Endothelial cell of umbilical vein (primary cell): ENCODE measurements at regions not wholly inside any gene's neighbourhood (a gene's known extent, or its start where the extent isn't known, plus 50 kb on each side); places are given as distances from the start of the nearest gene placed in this dataset.

Experiments used
- BruUV-seq: library from RNA; stranded (reverse); fragments of 400-500 nt; replicated peaks from 2 replicates; lab custom pipeline; 2021; lab: Mats Ljungman, UMichigan
- CTCF ChIA-PET: fragments of 300-600, 350-600 bp; sonication (Branson Sonifier 250); formaldehyde crosslinking; loops from one replicate; lab custom pipeline; 2021; ENCODE audit warnings: antibody characterized with exemption, inconsistent platforms; lab: Charles Lee
- POLR2A ChIA-PET: fragments of 300-600, 350-600 bp; sonication (Branson Sonifier 250); formaldehyde crosslinking; loops from one replicate; lab custom pipeline; 2021; ENCODE audit warnings: antibody characterized with exemption, inconsistent platforms; lab: Charles Lee
- DNase-seq: peaks from one replicate; pipeline ENCODE4 v3.0.0-alpha.2; 2011; ENCODE audit warnings: low read depth, low spot score
- FAIRE-seq: peaks from 2 replicates; lab custom pipeline; 2011; peaks lifted over from hg19 to GRCh38; lab: Jason Lieb, UNC
- H2AFZ ChIP-seq: 2 replicates; pipeline ENCODE4 v1.6.0; 2012; ENCODE audit warnings: low read depth, low read length, control low read depth, inconsistent platforms
- H3K27ac ChIP-seq: 2 replicates; pipeline ENCODE4 v1.5.1; 2011; ENCODE audit warnings: low read depth, mild to moderate bottlenecking, control low read depth, low read length, moderate library complexity; ENCODE audit not compliant: insufficient read depth
- H3K27me3 ChIP-seq, 2 experiments: 2 replicates each; pipeline versions ENCODE4 v1.6.0 to v1.6.1; 2011; ENCODE audit warnings: low read length in 2 of 2, mixed read lengths in 1 of 2; ENCODE audit not compliant: control insufficient read depth in 2 of 2, insufficient read depth in 2 of 2
- H3K36me3 ChIP-seq, 2 experiments: 2 replicates in 1 of 2; 3 replicates in 1 of 2; pipeline ENCODE4 v1.5.1; 2011; ENCODE audit warnings: low read length in 2 of 2, mild to moderate bottlenecking in 1 of 2, moderate library complexity in 1 of 2; ENCODE audit not compliant: control insufficient read depth in 2 of 2, insufficient read depth in 2 of 2; ENCODE audit errors: extremely low read depth in 1 of 2
- H3K4me1 ChIP-seq: 3 replicates; pipeline ENCODE4 v1.5.1; 2011; ENCODE audit warnings: mild to moderate bottlenecking, low read length; ENCODE audit not compliant: control insufficient read depth, insufficient read depth; ENCODE audit errors: extremely low read depth
- H3K4me2 ChIP-seq: 2 replicates; pipeline ENCODE4 v1.6.1; 2011; ENCODE audit warnings: low read length, control low read depth, mixed read lengths; ENCODE audit not compliant: insufficient read depth
- H3K4me3 ChIP-seq, 3 experiments: fragments of 200-600 bp in 1 of 3; sonication (generic), shearing (Covaris generic) in 1 of 3; replicated peaks in 1 of 3; 2 replicates each; pipeline ENCODE4 v1.5.1; 2011 to 2016; ENCODE audit warnings: control low read depth in 3 of 3, low read length in 3 of 3, mild to moderate bottlenecking in 2 of 3, inconsistent platforms in 1 of 3, low read depth in 1 of 3, moderate library complexity in 1 of 3; ENCODE audit not compliant: insufficient read depth in 1 of 3
- H3K79me2 ChIP-seq: 2 replicates; pipeline ENCODE4 v1.6.0; 2012; ENCODE audit warnings: low read length, inconsistent platforms; ENCODE audit not compliant: control insufficient read depth, insufficient read depth
- H3K9ac ChIP-seq: replicated peaks from 2 replicates; pipeline ENCODE3; 2011; ENCODE audit warnings: low read length, control low read depth; ENCODE audit not compliant: insufficient read depth; ENCODE audit errors: extremely low read depth
- H3K9me1 ChIP-seq: replicated peaks from 3 replicates; pipeline ENCODE4 v1.6.0; 2011; ENCODE audit warnings: mild to moderate bottlenecking, low read length; ENCODE audit not compliant: control insufficient read depth, insufficient read depth; ENCODE audit errors: extremely low read depth
- H3K9me3 ChIP-seq: replicated peaks from 2 replicates; pipeline ENCODE4 v1.5.1; 2012; ENCODE audit warnings: low read length, inconsistent platforms; ENCODE audit not compliant: control insufficient read depth, insufficient read depth
- H4K20me1 ChIP-seq: replicated peaks from 2 replicates; pipeline ENCODE3; 2011; ENCODE audit warnings: mild to moderate bottlenecking, low read length; ENCODE audit not compliant: control insufficient read depth, insufficient read depth; ENCODE audit errors: extremely low read depth
- EZH2 ChIP-seq: IDR thresholded peaks from 2 replicates; pipeline ENCODE4 v1.6.1; 2012; ENCODE audit warnings: borderline replicate concordance, low read depth, mild to moderate bottlenecking, moderate library complexity, low read length, inconsistent platforms; ENCODE audit not compliant: severe bottlenecking
- FOS ChIP-seq: IDR thresholded peaks from 2 replicates; pipeline ENCODE4 v1.6.1; 2011; ENCODE audit warnings: mild to moderate bottlenecking, low read length, moderate library complexity, borderline replicate concordance; ENCODE audit not compliant: insufficient read depth
- GATA2 ChIP-seq: IDR thresholded peaks from 2 replicates; pipeline ENCODE4 v1.7.0; 2011; ENCODE audit warnings: low read depth, mild to moderate bottlenecking, moderate library complexity, mixed read lengths, low read length; ENCODE audit not compliant: insufficient read length, insufficient read depth
- JUN ChIP-seq: IDR thresholded peaks from 2 replicates; pipeline ENCODE4 v1.6.1; 2011; ENCODE audit warnings: borderline replicate concordance, low read depth; ENCODE audit not compliant: insufficient read length, insufficient read depth
- MYC ChIP-seq: IDR thresholded peaks from one replicate; pipeline ENCODE4 v1.6.1; 2011; ENCODE audit warnings: mild to moderate bottlenecking, low read depth, low read length
- POLR2A ChIP-seq: IDR thresholded peaks from 2 replicates; pipeline ENCODE4 v1.6.1; 2012; ENCODE audit warnings: low read depth, mild to moderate bottlenecking, control low read depth, low read length
- POLR2AphosphoS5 ChIP-seq: IDR thresholded peaks from 2 replicates; pipeline ENCODE4 v1.6.1; 2012; ENCODE audit warnings: low read depth, mild to moderate bottlenecking, control low read depth, low read length, moderate library complexity; ENCODE audit not compliant: insufficient read depth
- dilution Hi-C: fragments of 300-500 bp; cut with MboI; formaldehyde crosslinking; loops from one replicate; pipeline ENCODE4 v1.15.0; 2019; ENCODE audit warnings: low sequenced_read_pairs; ENCODE audit not compliant: extremely low pct_ligation_motif_present
- intact Hi-C: fragments of 100-400 bp; cut with micrococcal nuclease; formaldehyde crosslinking; loops from one replicate; pipeline ENCODE4 v1.10.0; 2022
- TF ChIP-seq, protein P1 (sequence below): IDR thresholded peaks from 2 replicates; pipeline ENCODE4 v1.6.1; 2011; ENCODE audit not compliant: insufficient read depth, insufficient read length
- TF ChIP-seq, protein P2 (sequence below), 2 donors: IDR thresholded peaks; 1 replicate in 1 of 2; 2 replicates in 1 of 2; pipeline ENCODE4 v1.5.1; 2011; ENCODE audit warnings: low read length in 2 of 2, mild to moderate bottlenecking in 2 of 2, moderate library complexity in 2 of 2, control low read depth in 1 of 2, inconsistent platforms in 1 of 2, low read depth in 1 of 2; ENCODE audit not compliant: insufficient read depth in 1 of 2; ENCODE audit errors: extremely low read depth in 1 of 2

DNA sequence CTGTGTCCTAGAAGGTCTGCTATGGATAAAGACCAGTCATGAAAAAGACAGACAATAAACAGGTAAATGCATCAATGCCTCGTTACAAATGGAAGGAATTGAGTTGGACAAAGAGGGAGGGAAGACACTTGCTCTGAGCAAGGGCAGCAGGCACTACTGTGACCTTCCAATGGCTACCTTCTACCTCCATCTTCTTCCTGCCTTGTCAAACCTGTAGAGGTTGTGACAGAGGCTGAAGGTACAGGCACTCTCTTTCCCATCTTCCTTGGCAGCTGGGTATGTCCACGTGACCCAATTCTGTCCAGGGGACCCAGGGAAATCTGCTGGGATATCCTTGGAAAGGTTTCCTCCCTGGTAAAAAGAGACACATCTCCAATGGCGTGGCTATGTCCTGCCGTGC, 274.8 kb downstream of the TFAP2C start:
- Histone ChIP-seq H3K36me3 (no peaks in the 10 kb centered on the region), H3K27ac (no peak overlapping the region), H3K9ac (no peak overlapping the region), H3K79me2 (no peaks in the 10 kb centered on the region), H3K4me3 (no peak overlapping the region), H3K4me2 (no peak overlapping the region), H3K9me1 (no peaks in the 10 kb centered on the region), H3K4me1 (no peaks in the 10 kb centered on the region), H2AFZ (no peak overlapping the region), H3K27me3 (no peaks in the 10 kb centered on the region), H4K20me1 (no peaks in the 10 kb centered on the region), H3K9me3 (no peaks in the 10 kb centered on the region)
- intact Hi-C loops (no loop called here), dilution Hi-C loops (no loop called here)
- ChIA-PET POLR2A (no interaction called here), CTCF (no interaction called here)
- TF ChIP-seq POLR2AphosphoS5 = no peak
- TF ChIP-seq, protein P1, sequence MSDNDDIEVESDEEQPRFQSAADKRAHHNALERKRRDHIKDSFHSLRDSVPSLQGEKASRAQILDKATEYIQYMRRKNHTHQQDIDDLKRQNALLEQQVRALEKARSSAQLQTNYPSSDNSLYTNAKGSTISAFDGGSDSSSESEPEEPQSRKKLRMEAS = no peak
- TF ChIP-seq POLR2A = no peak
- no peak for TF ChIP-seq FOS
- TF ChIP-seq GATA2 = no peak
- no peak for TF ChIP-seq MYC
- TF ChIP-seq EZH2 = no peak
- TF ChIP-seq, protein P2, sequence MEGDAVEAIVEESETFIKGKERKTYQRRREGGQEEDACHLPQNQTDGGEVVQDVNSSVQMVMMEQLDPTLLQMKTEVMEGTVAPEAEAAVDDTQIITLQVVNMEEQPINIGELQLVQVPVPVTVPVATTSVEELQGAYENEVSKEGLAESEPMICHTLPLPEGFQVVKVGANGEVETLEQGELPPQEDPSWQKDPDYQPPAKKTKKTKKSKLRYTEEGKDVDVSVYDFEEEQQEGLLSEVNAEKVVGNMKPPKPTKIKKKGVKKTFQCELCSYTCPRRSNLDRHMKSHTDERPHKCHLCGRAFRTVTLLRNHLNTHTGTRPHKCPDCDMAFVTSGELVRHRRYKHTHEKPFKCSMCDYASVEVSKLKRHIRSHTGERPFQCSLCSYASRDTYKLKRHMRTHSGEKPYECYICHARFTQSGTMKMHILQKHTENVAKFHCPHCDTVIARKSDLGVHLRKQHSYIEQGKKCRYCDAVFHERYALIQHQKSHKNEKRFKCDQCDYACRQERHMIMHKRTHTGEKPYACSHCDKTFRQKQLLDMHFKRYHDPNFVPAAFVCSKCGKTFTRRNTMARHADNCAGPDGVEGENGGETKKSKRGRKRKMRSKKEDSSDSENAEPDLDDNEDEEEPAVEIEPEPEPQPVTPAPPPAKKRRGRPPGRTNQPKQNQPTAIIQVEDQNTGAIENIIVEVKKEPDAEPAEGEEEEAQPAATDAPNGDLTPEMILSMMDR (IDR thresholded peaks at IDR 0.05; ENCODE audit: extremely low read depth in 1 of 2, insufficient read depth in 1 of 2, low read depth in 1 of 2, low read length in 2 of 2) = no peak
- no peak for TF ChIP-seq JUN
- no TSS peak for BruUV-seq
- FAIRE-seq (no peak), DNase-seq (no peak)
